HCT116 (cell line): ENCODE measurements at regions not wholly inside any gene's neighbourhood (a gene's known extent, or its start where the extent isn't known, plus 50 kb on each side); places are given as distances from the start of the nearest gene placed in this dataset.
"Not testable (repeated sequence)": the region's sequence is repeated elsewhere in the genome, so short reads cannot be mapped to it uniquely, and the experiment has no call there.

ENCODE experiments used
- ATAC-seq: fragments of 200-7000 bp; cut with Tn5 transposase; 2 replicates; pipeline ENCODE4 v1.9.1; 2020; ENCODE audit warnings: mild to moderate bottlenecking, moderate library complexity
- BruUV-seq: library from RNA; stranded (reverse); fragments of 400-500 nt; replicated peaks from 2 replicates; lab custom pipeline; 2021; lab: Mats Ljungman, UMichigan
- CTCF ChIA-PET: fragments of 300-600 bp; sonication (Branson Sonifier 250); formaldehyde crosslinking; loops from one replicate; lab custom pipeline; 2021; ENCODE audit warnings: antibody characterized with exemption; lab: Charles Lee
- POLR2A ChIA-PET: fragments of 300-600, 350-600 bp; sonication (Branson Sonifier 250); formaldehyde crosslinking; loops from one replicate; lab custom pipeline; 2021; ENCODE audit warnings: antibody characterized with exemption; lab: Charles Lee
- RAD21 ChIA-PET, 2 experiments: fragments of 300-600 bp; sonication (Branson Sonifier 250); formaldehyde crosslinking; loops; one replicate each; lab custom pipeline; 2023; ENCODE audit warnings: low total read pairs in 2 of 2; ENCODE audit not compliant: uncharacterized antibody in 2 of 2, unreplicated experiment in 2 of 2, low non-redundant PET in 1 of 2; lab: Charles Lee
- DNase-seq: peaks from one replicate; pipeline ENCODE4 v3.0.0-alpha.2; 2010; ENCODE audit warnings: low read depth, low spot score
- H2AFZ ChIP-seq: fragments of 200-600 bp; shearing (Covaris generic), sonication (generic); 2 replicates; pipeline ENCODE4 v1.6.1; 2017; ENCODE audit warnings: low read depth, mixed run types, mixed read lengths, antibody characterized with exemption, low read length; ENCODE audit not compliant: poor library complexity, severe bottlenecking
- H3K27ac ChIP-seq: 2 replicates; pipeline ENCODE4 v1.5.1; 2012; ENCODE audit warnings: low read depth, low read length
- H3K27me3 ChIP-seq: fragments of 200-600 bp; sonication (generic); 2 replicates; pipeline ENCODE4 v1.6.1; 2016; ENCODE audit warnings: mixed run types, low read length, mixed read lengths; ENCODE audit not compliant: insufficient read depth
- H3K36me3 ChIP-seq, 2 experiments: fragments of 200-500 bp in 1 of 2; fragments of 200-600 bp in 1 of 2; sonication (Bioruptor generic) in 1 of 2; sonication (generic) in 1 of 2; 2 replicates each; pipeline versions ENCODE4 v1.5.1 to v1.6.1; 2014 to 2016; ENCODE audit warnings: low read length in 2 of 2, inconsistent platforms in 1 of 2, mixed read lengths in 1 of 2, mixed run types in 1 of 2; ENCODE audit not compliant: insufficient read depth in 2 of 2, control insufficient read depth in 1 of 2
- H3K4me1 ChIP-seq, 2 experiments: fragments of 200-600 bp in 1 of 2; sonication (generic) in 1 of 2; 2 replicates each; pipeline versions ENCODE4 v1.5.1 to v1.6.1; 2012 to 2017; ENCODE audit warnings: low read length in 2 of 2, inconsistent platforms in 1 of 2, mild to moderate bottlenecking in 1 of 2, mixed read lengths in 1 of 2, mixed run types in 1 of 2, moderate library complexity in 1 of 2; ENCODE audit not compliant: insufficient read depth in 2 of 2, control insufficient read depth in 1 of 2
- H3K4me2 ChIP-seq: fragments of 200-600 bp; sonication (generic); 2 replicates; pipeline ENCODE4 v1.6.1; 2017; ENCODE audit warnings: mixed run types, low read length, mixed read lengths
- H3K4me3 ChIP-seq, 2 experiments: fragments of 200-600 bp in 1 of 2; sonication (generic) in 1 of 2; replicated peaks in 1 of 2; 2 replicates each; pipeline ENCODE4 v1.5.1; 2011 to 2016; ENCODE audit warnings: low read length in 2 of 2, control low read depth in 1 of 2, low read depth in 1 of 2, mild to moderate bottlenecking in 1 of 2, mixed read lengths in 1 of 2, mixed run types in 1 of 2
- H3K79me2 ChIP-seq: fragments of 200-600 bp; sonication (generic); 2 replicates; pipeline ENCODE4 v1.6.1; 2017; ENCODE audit warnings: mild to moderate bottlenecking, mixed run types, low read length, moderate library complexity, mixed read lengths; ENCODE audit not compliant: insufficient read depth
- H3K9ac ChIP-seq: fragments of 200-600 bp; sonication (generic); 2 replicates; pipeline ENCODE4 v1.6.1; 2016; ENCODE audit warnings: low read length, mixed read lengths
- H3K9me2 ChIP-seq: fragments of 200-600 bp; sonication (generic), shearing (Covaris generic); 2 replicates; pipeline ENCODE4 v1.6.1; 2017; ENCODE audit warnings: mixed run types, mild to moderate bottlenecking, moderate library complexity; ENCODE audit not compliant: insufficient read depth
- H3K9me3 ChIP-seq, 2 experiments: fragments of 200-500 bp in 1 of 2; fragments of 200-600 bp in 1 of 2; sonication (Bioruptor generic) in 1 of 2; sonication (generic) in 1 of 2; 2 replicates each; pipeline ENCODE4 v1.6.1; 2014 to 2017; ENCODE audit warnings: low read length in 2 of 2, mixed read lengths in 2 of 2, inconsistent platforms in 1 of 2, low read depth in 1 of 2, mild to moderate bottlenecking in 1 of 2, mixed run types in 1 of 2, moderate library complexity in 1 of 2; ENCODE audit not compliant: control insufficient read depth in 1 of 2, insufficient read depth in 1 of 2
- H4K20me1 ChIP-seq: fragments of 200-600 bp; sonication (generic), shearing (Covaris generic); 2 replicates; pipeline ENCODE4 v1.6.1; 2017; ENCODE audit warnings: mixed run types, mild to moderate bottlenecking, moderate library complexity; ENCODE audit not compliant: insufficient read depth
- intact Hi-C: fragments of 100-400 bp; cut with micrococcal nuclease; formaldehyde crosslinking; loops from 2 replicates; pipeline ENCODE4 v1.10.0; 2022

DNA sequence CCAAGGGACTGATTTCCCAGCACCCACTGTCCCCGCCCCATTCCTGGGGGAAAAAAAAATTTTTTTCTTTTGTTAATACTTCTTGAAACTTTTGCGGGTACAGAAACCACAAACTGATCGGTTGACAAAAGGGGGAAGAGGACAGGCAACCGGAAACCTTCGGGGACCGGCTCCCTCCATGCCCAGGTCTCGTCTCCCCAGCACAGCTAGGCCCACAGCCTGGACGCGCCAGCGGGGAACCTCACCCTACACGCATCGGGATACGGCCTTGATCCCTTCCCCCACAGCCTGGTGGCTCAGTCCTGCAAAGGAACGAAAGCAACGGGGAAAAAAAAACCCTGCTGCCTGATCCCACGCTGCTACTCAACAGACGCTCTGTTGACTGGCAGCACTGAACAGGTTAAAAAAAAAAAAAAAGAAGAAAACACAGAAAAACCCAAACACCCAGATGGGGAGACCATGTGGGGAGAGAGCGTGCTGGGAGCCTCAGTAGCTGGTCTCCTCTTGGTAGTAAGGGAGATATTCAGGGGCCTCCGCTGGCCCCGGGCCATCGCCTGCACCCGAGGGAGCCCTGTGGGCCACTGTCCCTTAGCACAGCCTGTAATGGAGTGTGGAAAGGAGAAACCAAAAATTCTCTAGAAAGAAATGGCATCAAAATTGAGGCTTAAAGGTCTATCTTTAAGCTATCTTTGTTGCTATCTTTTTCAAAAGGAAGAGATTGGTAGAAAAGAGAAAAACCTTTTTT lies 185.7 kb downstream of the POTEC start:
- CTCF ChIA-PET, H3K4me2 ChIP-seq, H4K20me1 ChIP-seq, intact Hi-C loops, H2AFZ ChIP-seq, DNase-seq, H3K4me1 ChIP-seq, RAD21 ChIA-PET, H3K9me2 ChIP-seq, H3K27ac ChIP-seq, H3K79me2 ChIP-seq, H3K9ac ChIP-seq, BruUV-seq, H3K9me3 ChIP-seq, H3K27me3 ChIP-seq, H3K36me3 ChIP-seq, POLR2A ChIA-PET, ATAC-seq, H3K4me3 ChIP-seq: not testable (repeated sequence)

DNA sequence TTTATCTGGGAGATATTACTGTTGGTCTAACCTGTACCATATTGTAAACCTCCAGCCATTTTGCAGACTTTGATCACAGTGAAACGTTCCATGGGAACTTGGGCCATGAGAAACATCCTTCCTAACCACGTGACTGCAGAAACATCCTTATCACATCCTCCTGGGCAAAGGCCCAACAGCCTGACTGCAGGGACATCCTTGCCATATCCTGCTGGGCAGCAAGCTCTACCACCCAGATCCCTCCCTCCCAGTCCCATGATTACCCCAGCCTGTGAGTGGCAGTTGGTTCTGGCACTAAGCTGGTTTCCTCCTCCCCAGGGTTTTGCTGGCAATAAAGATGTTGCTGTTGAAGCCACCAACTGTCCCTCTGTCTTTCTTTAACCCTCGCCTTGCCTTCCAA lies 201.2 kb downstream of the POTEC start:
- H3K9me3 ChIP-seq, ATAC-seq, RAD21 ChIA-PET, H4K20me1 ChIP-seq, POLR2A ChIA-PET, H3K4me1 ChIP-seq, H3K79me2 ChIP-seq, H3K9ac ChIP-seq, H3K36me3 ChIP-seq, intact Hi-C loops, H3K4me3 ChIP-seq, DNase-seq, H3K9me2 ChIP-seq, BruUV-seq, H2AFZ ChIP-seq, H3K27ac ChIP-seq, H3K4me2 ChIP-seq, CTCF ChIA-PET, H3K27me3 ChIP-seq: not testable (repeated sequence)

- DNase-seq, H3K27ac ChIP-seq, H3K9me3 ChIP-seq, BruUV-seq, H3K9me2 ChIP-seq, H3K4me3 ChIP-seq, H2AFZ ChIP-seq, RAD21 ChIA-PET, H3K9ac ChIP-seq, intact Hi-C loops, H3K79me2 ChIP-seq, CTCF ChIA-PET, POLR2A ChIA-PET, ATAC-seq, H3K36me3 ChIP-seq, H3K4me1 ChIP-seq, H3K4me2 ChIP-seq, H3K27me3 ChIP-seq, H4K20me1 ChIP-seq: not testable (repeated sequence)
These were observed 203.8 kb upstream of the ZNF519 start for GRCh38 chr18:14336017-14336416.

GRCh38 chr18:14321217-14321616 lies 189.0 kb upstream of the ZNF519 start:
- BruUV-seq, H4K20me1 ChIP-seq, H3K36me3 ChIP-seq, H3K4me1 ChIP-seq, CTCF ChIA-PET, H3K9me3 ChIP-seq, POLR2A ChIA-PET, H3K9me2 ChIP-seq, ATAC-seq, H3K9ac ChIP-seq, H2AFZ ChIP-seq, RAD21 ChIA-PET, intact Hi-C loops, H3K4me2 ChIP-seq, H3K27me3 ChIP-seq, H3K27ac ChIP-seq, H3K4me3 ChIP-seq, H3K79me2 ChIP-seq, DNase-seq: not testable (repeated sequence)
